ENCODE measurements at regions not wholly inside any gene's neighbourhood (a gene's known extent, or its start where the extent isn't known, plus 50 kb on each side); places are given as distances from the start of the nearest gene placed in this dataset.
"Not testable (repeated sequence)": the region's sequence is repeated elsewhere in the genome, so short reads cannot be mapped to it uniquely, and the experiment has no call there.

DNA sequence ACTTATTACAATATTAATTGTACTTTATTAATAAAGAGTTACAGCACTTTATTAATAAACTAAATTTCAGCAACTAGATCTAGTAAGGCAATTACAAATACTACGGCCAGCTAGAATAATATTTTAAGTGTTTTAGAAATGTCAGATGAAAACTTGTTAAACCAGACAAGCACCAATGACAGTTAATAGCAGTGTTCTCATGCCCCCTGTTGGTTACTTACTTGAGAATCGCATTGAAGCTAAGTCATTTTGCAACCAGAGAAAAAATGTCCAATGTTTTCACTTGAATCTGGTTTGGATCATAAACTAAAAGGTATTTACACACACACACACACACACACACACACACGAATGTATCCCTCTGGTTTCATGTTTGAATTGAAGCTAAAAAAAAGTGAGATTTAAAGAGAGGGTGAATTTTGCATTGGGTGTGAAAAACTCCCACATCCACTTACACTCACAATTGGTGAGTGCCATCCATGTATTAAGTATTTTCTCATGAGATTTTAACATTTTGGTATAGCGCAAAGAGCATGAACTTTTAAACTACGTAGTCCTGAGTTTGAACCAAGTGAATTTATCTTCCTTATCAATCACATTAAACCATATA lies 347.7 kb downstream of the ZBBX start:
- H3K9ac ChIP-seq (ENCODE audit: low read depth, low read length, poor library complexity), result no peak overlapping the region
- H3K27me3 ChIP-seq (ENCODE audit: control insufficient read depth in 3 of 3, insufficient read depth in 3 of 3, low read depth in 1 of 3, low read length in 3 of 3), result no peaks in the 10 kb centered on the region
- H3K36me3 ChIP-seq (replicated peaks in 1 of 2; ENCODE audit: control insufficient read depth in 2 of 2, insufficient read depth in 2 of 2, low read length in 2 of 2), result no peaks in the 10 kb centered on the region
- H2BK120ac ChIP-seq (ENCODE audit: low read depth, low read length), result no peak overlapping the region
- no peak overlapping the region for H2BK15ac ChIP-seq (ENCODE audit: low read length)
- no peaks in the 10 kb centered on the region for H3K79me1 ChIP-seq (ENCODE audit: low read depth, low read length)
- no peak overlapping the region for H3K4ac ChIP-seq (ENCODE audit: low read length)
- H3K9me3 ChIP-seq (replicated peaks in 1 of 2; ENCODE audit: control insufficient read depth in 2 of 2, insufficient read depth in 1 of 2, low read depth in 1 of 2, low read length in 2 of 2), result no peaks in the 10 kb centered on the region
- H3K27ac ChIP-seq (replicated peaks; ENCODE audit: low read length), result no peak overlapping the region
- H3K23ac ChIP-seq (ENCODE audit: low read depth, low read length, poor library complexity), result no peak overlapping the region
- H2BK5ac ChIP-seq (ENCODE audit: low read length), result no peak overlapping the region
- H3K4me2 ChIP-seq (ENCODE audit: insufficient read depth, low read length, poor library complexity, severe bottlenecking), result no peak overlapping the region
- H4K91ac ChIP-seq (ENCODE audit: low read depth, low read length, poor library complexity), result no peak overlapping the region
- no peak overlapping the region for H2BK12ac ChIP-seq (ENCODE audit: low read length)
- no CpG with 5 or more reads among the region's 5 CpGs for WGBS, 2 donors (ENCODE audit: extremely low coverage in 2 of 2, insufficient read length in 2 of 2, insufficient replicate concordance in 1 of 2)
- peaks cover 0 to 3% of the 10 kb centered on the region in 2 donors for H3K4me1 ChIP-seq (ENCODE audit: control insufficient read depth in 2 of 2, insufficient read depth in 1 of 2, low read depth in 1 of 2, low read length in 2 of 2)
- H3K4me3 ChIP-seq (ENCODE audit: low read length in 2 of 2), result no peak overlapping the region
- no peak overlapping the region for H2AFZ ChIP-seq (ENCODE audit: low read length)
- H3K18ac ChIP-seq (ENCODE audit: low read length), result no peak overlapping the region
- no peak overlapping the region for H3K14ac ChIP-seq (ENCODE audit: low read length)
- DNase-seq (ENCODE audit: low spot score), result peak; percentile 35
- no peak overlapping the region for H4K8ac ChIP-seq (ENCODE audit: low read depth, low read length)
- no peak overlapping the region for H2AK5ac ChIP-seq (ENCODE audit: low read depth, low read length)

GRCh38 chr3:167031364-167032049 lies 348.6 kb downstream of the ZBBX start:
- Histone ChIP-seq H3K9ac (ENCODE audit: low read depth, low read length, poor library complexity) (no peak overlapping the region), H3K4ac (ENCODE audit: low read length) (no peak overlapping the region), H3K4me3 (ENCODE audit: low read length in 2 of 2) (no peak overlapping the region), H3K79me1 (ENCODE audit: low read depth, low read length) (no peaks in the 10 kb centered on the region), H3K23ac (ENCODE audit: low read depth, low read length, poor library complexity) (no peak overlapping the region), H3K4me2 (ENCODE audit: insufficient read depth, low read length, poor library complexity, severe bottlenecking) (no peak overlapping the region), H3K36me3 (replicated peaks in 1 of 2; ENCODE audit: control insufficient read depth in 2 of 2, insufficient read depth in 2 of 2, low read length in 2 of 2) (no peaks in the 10 kb centered on the region), H4K8ac (ENCODE audit: low read depth, low read length) (no peak overlapping the region), H4K91ac (ENCODE audit: low read depth, low read length, poor library complexity) (no peak overlapping the region), H2BK12ac (ENCODE audit: low read length) (no peak overlapping the region), H3K14ac (ENCODE audit: low read length) (no peak overlapping the region), H2BK15ac (ENCODE audit: low read length) (no peak overlapping the region), H3K27me3 (ENCODE audit: control insufficient read depth in 3 of 3, insufficient read depth in 3 of 3, low read depth in 1 of 3, low read length in 3 of 3) (no peaks in the 10 kb centered on the region), H2AFZ (ENCODE audit: low read length) (peak overlapping the region; percentile 23), H3K4me1 (ENCODE audit: control insufficient read depth in 2 of 2, insufficient read depth in 1 of 2, low read depth in 1 of 2, low read length in 2 of 2) (peaks cover 0 to 3% of the 10 kb centered on the region in 2 donors), H2BK120ac (ENCODE audit: low read depth, low read length) (no peak overlapping the region), H2BK5ac (ENCODE audit: low read length) (no peak overlapping the region), H3K18ac (ENCODE audit: low read length) (no peak overlapping the region), H3K9me3 (replicated peaks in 1 of 2; ENCODE audit: control insufficient read depth in 2 of 2, insufficient read depth in 1 of 2, low read depth in 1 of 2, low read length in 2 of 2) (no peaks in the 10 kb centered on the region), H3K27ac (replicated peaks; ENCODE audit: low read length) (no peak overlapping the region), H2AK5ac (ENCODE audit: low read depth, low read length) (no peak overlapping the region)
- DNase-seq (ENCODE audit: low spot score), result no peak
- no CpG with 5 or more reads among the region's 12 CpGs for WGBS, 2 donors (ENCODE audit: extremely low coverage in 2 of 2, insufficient read length in 2 of 2, insufficient replicate concordance in 1 of 2)

DNA sequence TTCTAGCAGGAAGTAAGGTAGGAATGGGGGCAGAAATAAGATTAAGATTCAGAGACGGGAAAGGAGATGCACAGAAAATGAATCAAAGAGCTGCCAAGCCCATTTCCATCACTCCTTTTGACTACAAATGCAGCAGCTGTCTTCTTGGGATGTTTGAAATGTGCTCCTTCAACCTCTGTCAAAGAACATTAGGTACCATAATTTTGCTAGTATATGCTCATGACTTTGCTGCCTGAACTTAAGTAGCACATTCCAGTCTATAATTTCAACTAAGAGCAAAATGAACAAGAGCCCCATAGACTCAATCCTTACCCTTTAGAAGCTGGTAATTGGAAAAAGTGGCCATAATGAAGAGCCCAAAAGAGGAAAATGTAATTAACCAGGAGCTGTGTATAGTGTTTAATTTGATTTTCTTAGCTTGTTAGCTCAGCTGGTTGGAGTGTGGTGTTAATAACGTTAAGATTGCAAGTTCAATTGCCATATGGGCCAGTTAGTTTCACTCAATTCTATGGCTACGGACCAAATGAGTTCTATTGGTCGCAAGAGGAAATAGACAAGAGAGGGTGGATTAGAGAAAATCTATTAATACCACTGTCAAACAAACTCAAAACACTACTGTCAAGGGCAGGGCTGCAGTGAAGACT lies 349.9 kb downstream of the ZBBX start:
- Histone ChIP-seq H3K4me2 (ENCODE audit: insufficient read depth, low read length, poor library complexity, severe bottlenecking) (no peak overlapping the region), H2BK5ac (ENCODE audit: low read length) (no peak overlapping the region), H3K36me3 (replicated peaks in 1 of 2; ENCODE audit: control insufficient read depth in 2 of 2, insufficient read depth in 2 of 2, low read length in 2 of 2) (no peaks in the 10 kb centered on the region), H2AFZ (ENCODE audit: low read length) (peak overlapping the region; percentile 20), H2BK15ac (ENCODE audit: low read length) (no peak overlapping the region), H2BK12ac (ENCODE audit: low read length) (no peak overlapping the region), H4K8ac (ENCODE audit: low read depth, low read length) (no peak overlapping the region), H3K18ac (ENCODE audit: low read length) (no peak overlapping the region), H3K27me3 (ENCODE audit: control insufficient read depth in 3 of 3, insufficient read depth in 3 of 3, low read depth in 1 of 3, low read length in 3 of 3) (no peaks in the 10 kb centered on the region), H3K9ac (ENCODE audit: low read depth, low read length, poor library complexity) (no peak overlapping the region), H3K14ac (ENCODE audit: low read length) (no peak overlapping the region), H3K79me1 (ENCODE audit: low read depth, low read length) (no peaks in the 10 kb centered on the region), H3K4ac (ENCODE audit: low read length) (no peak overlapping the region), H3K4me3 (ENCODE audit: low read length in 2 of 2) (no peak overlapping the region), H4K91ac (ENCODE audit: low read depth, low read length, poor library complexity) (no peak overlapping the region), H3K4me1 (ENCODE audit: control insufficient read depth in 2 of 2, insufficient read depth in 1 of 2, low read depth in 1 of 2, low read length in 2 of 2) (peaks cover 0 to 3% of the 10 kb centered on the region in 2 donors), H2BK120ac (ENCODE audit: low read depth, low read length) (no peak overlapping the region), H2AK5ac (ENCODE audit: low read depth, low read length) (no peak overlapping the region), H3K9me3 (replicated peaks in 1 of 2; ENCODE audit: control insufficient read depth in 2 of 2, insufficient read depth in 1 of 2, low read depth in 1 of 2, low read length in 2 of 2) (no peaks in the 10 kb centered on the region), H3K23ac (ENCODE audit: low read depth, low read length, poor library complexity) (no peak overlapping the region), H3K27ac (replicated peaks; ENCODE audit: low read length) (no peak overlapping the region)
- WGBS, 2 donors (ENCODE audit: extremely low coverage in 2 of 2, insufficient read length in 2 of 2, insufficient replicate concordance in 1 of 2), result no CpG with 5 or more reads among the region's 4 CpGs
- no peak for DNase-seq (ENCODE audit: low spot score)

- not testable (repeated sequence) for H3K14ac ChIP-seq (ENCODE audit: low read length); H3K4me3 ChIP-seq (ENCODE audit: low read length in 2 of 2); H3K4me2 ChIP-seq (ENCODE audit: insufficient read depth, low read length, poor library complexity, severe bottlenecking); H4K91ac ChIP-seq (ENCODE audit: low read depth, low read length, poor library complexity); H3K27ac ChIP-seq (replicated peaks; ENCODE audit: low read length); H3K23ac ChIP-seq (ENCODE audit: low read depth, low read length, poor library complexity); H3K4me1 ChIP-seq (ENCODE audit: control insufficient read depth in 2 of 2, insufficient read depth in 1 of 2, low read depth in 1 of 2, low read length in 2 of 2); H3K79me1 ChIP-seq (ENCODE audit: low read depth, low read length); H3K36me3 ChIP-seq (replicated peaks in 1 of 2; ENCODE audit: control insufficient read depth in 2 of 2, insufficient read depth in 2 of 2, low read length in 2 of 2); H2BK120ac ChIP-seq (ENCODE audit: low read depth, low read length); H3K18ac ChIP-seq (ENCODE audit: low read length); H3K27me3 ChIP-seq (ENCODE audit: control insufficient read depth in 3 of 3, insufficient read depth in 3 of 3, low read depth in 1 of 3, low read length in 3 of 3); H3K9me3 ChIP-seq (replicated peaks in 1 of 2; ENCODE audit: control insufficient read depth in 2 of 2, insufficient read depth in 1 of 2, low read depth in 1 of 2, low read length in 2 of 2); H3K4ac ChIP-seq (ENCODE audit: low read length); H2BK12ac ChIP-seq (ENCODE audit: low read length); H4K8ac ChIP-seq (ENCODE audit: low read depth, low read length); H3K9ac ChIP-seq (ENCODE audit: low read depth, low read length, poor library complexity); H2BK5ac ChIP-seq (ENCODE audit: low read length); H2AK5ac ChIP-seq (ENCODE audit: low read depth, low read length); DNase-seq (ENCODE audit: low spot score); H2BK15ac ChIP-seq (ENCODE audit: low read length); H2AFZ ChIP-seq (ENCODE audit: low read length)
- no CpG with 5 or more reads among the region's 2 CpGs for WGBS, 2 donors (ENCODE audit: extremely low coverage in 2 of 2, insufficient read length in 2 of 2, insufficient replicate concordance in 1 of 2)
Observed at GRCh38 chr3:167019503-167019902, 360.6 kb downstream of the ZBBX start.
